Medulla oblongata (tissue), 1 donor: ENCODE measurements at regions not wholly inside any gene's neighbourhood (a gene's known extent, or its start where the extent isn't known, plus 50 kb on each side); places are given as distances from the start of the nearest gene placed in this dataset.

ENCODE experiments used
- DNase-seq: peaks from one replicate; pipeline ENCODE4 v3.0.0-alpha.2; 2015; ENCODE audit errors: extremely low spot score

DNA sequence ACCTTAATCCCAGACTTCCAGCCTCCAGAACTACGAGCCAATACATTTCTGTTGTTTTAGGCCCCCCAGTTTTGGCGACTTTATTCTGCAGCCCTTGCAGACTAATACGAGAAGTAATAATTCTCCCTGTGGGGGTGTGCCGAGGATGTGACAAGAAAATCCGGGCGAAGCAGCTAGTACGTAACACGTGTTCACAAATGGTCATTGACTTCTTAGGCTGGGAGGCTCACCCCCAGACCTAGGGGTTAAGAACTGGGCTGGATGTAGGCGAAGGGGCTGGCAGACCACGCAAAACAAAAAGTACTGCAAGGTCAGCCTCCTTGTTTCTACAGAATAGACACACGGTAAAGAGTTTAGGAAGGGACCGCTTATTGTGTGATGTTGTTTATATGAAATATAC, 69.8 kb upstream of the ESRRB start:
- DNase-seq, result no peak

GRCh38 chr14:76307786-76308780, 67.9 kb upstream of the ESRRB start:
- no peak for DNase-seq

GRCh38 chr14:76309572-76310162, 66.3 kb upstream of the ESRRB start:
- no peak for DNase-seq

DNA sequence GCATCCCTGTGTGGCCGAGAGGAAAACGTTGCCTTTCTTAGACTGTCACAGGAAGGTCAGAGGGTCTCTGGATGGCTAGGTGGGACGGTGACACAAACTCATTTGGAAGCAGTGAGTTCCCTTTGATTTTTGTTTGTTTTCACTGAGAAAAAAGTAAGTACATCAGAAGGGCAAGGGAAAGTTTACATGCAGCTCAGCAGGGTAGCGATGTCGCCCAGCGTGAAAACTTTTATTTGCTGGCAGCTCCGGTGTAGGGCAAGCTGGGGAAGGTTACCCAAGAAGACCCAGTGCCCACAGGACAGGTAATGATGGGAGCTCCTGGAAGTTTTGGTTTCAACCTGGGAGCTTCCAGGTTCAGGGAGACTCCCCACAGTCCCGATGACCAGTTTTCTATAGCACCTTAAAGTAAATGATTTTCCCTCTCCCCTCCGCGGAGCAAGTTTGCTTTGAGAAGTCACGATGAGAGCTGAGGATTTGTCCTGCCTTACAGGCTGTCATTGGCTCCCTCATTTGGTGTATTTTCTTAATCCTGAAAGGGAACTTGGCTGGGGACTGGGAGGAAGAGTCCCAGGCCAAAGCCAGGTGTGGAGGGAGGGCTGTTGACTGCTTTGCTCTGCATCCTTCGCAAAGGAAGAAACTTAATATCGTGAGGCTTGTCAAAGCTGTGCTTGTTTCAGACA, 64.7 kb upstream of the ESRRB start:
- no peak for DNase-seq

DNA sequence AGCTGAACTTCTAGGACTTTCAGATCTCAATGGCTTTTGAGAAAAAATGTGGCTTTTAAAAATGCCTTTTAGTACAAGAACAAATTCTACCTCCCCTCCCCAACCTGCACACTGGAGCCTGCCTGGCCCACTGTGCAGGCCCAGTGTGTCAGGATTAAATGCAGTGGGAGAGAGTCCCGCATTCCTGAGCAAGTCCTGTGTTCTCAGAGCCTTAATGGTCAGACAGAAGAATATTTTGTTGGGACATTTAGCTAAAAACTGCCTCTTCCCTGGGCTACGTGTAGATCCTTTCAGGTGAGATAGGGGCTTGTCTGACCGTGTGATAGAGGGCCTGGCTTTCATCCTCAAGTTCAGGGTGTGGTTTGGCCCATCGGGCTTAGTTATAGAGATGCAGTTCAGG, 63.1 kb upstream of the ESRRB start:
- no peak for DNase-seq

- DNase-seq, result no peak
These were observed 62.6 kb upstream of the ESRRB start for GRCh38 chr14:76313303-76313702.

- no peak for DNase-seq
These were observed 62.1 kb upstream of the ESRRB start for GRCh38 chr14:76313852-76314251.

DNA sequence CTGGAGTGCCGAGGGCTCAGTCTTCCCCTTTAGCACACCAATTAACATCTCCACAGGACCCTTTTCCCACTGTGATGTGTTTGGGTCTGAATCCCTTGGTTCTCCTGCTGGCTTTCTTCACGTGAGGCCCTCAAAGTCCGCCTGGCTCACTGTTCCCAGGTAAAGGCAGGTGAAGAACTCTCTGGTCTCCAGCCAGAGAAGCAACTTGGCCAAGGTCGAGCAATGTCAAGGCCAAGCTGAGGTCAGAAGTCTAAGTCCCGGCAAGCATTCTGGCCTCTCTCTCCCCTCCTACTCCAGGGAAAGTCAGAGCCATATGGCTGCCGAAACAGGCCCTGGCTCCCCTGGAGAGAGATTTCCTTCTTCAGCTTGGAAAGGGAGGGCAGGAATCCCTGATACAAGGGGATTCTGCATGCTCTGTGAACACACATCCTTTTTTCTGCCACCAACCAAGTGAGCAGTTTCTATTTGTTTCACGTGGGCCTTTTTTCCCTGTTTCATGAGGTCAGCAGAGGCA, 61.4 kb upstream of the ESRRB start:
- no peak for DNase-seq

- DNase-seq, result no peak
These were observed 55.5 kb upstream of the ESRRB start for GRCh38 chr14:76320486-76320885.

DNA sequence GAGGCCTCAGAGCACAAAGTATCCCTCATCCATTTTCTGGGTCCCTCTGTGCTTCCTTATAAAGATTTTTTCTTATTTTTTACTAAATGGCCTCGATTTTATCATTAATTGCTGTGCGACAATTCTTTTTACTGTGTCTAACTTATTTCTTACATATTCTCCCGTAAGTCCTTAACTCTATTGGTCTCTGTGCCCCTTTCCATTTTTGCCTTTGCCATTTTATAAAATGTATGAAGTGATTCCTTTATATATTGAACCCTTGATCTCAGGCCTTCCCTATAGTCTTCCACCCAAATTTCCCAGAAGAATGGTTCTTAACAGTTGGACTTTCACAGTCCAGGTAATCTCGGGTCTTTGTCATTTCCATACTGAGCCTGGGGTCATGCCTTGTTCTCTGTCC, 55.0 kb upstream of the ESRRB start:
- DNase-seq, result no peak

GRCh38 chr14:76322594-76323220, 53.2 kb upstream of the ESRRB start:
- DNase-seq, result no peak

- DNase-seq, result no peak
These were observed 52.4 kb upstream of the ESRRB start for GRCh38 chr14:76323331-76324050.

DNA sequence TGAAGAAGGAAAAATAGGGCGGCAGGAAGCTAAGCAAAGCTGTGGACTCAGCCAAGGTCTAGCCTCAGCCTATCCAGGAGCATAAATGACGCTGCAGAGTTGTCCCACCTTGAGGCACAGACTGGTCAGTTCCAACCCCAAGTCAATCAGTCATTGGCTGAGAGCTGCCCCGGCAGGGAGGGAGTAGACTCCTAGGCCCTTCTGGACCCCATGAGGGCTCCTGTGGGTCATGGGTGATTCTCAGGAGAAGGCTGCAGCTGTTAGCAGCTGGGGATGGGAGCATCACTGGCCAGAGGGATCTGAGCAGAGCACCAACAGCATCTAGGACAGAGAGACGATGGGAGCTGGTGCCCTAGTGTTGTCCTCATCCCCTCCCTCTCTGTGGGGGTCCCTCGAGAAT, 51.8 kb upstream of the ESRRB start:
- DNase-seq, result no peak
